Mammary epithelial cell (primary cell): ENCODE measurements at regions not wholly inside any gene's neighbourhood (a gene's known extent, or its start where the extent isn't known, plus 50 kb on each side); places are given as distances from the start of the nearest gene placed in this dataset.

Experiments
- CTCF ChIP-seq, 2 donors: IDR thresholded peaks in 1 of 2; conservative IDR thresholded peaks in 1 of 2; 2 replicates each; pipeline ENCODE4 v1.5.1; 2011 to 2012; ENCODE audit warnings: inconsistent platforms in 2 of 2, low read length in 2 of 2, mild to moderate bottlenecking in 2 of 2, control low read depth in 1 of 2, low read depth in 1 of 2; ENCODE audit not compliant: insufficient read depth in 1 of 2; ENCODE audit errors: extremely low read depth in 1 of 2
- EZH2 ChIP-seq: IDR thresholded peaks from 2 replicates; pipeline ENCODE4 v1.6.1; 2012; ENCODE audit warnings: low read length, inconsistent platforms, borderline replicate concordance

GRCh38 chr2:185404578-185404977, 334.0 kb upstream of the FSIP2 start:
- TF ChIP-seq CTCF (conservative IDR thresholded peaks at IDR 0.05 in 1 of 2, IDR thresholded peaks at IDR 0.05 in 1 of 2; ENCODE audit: extremely low read depth in 1 of 2, insufficient read depth in 1 of 2, low read depth in 1 of 2, low read length in 2 of 2) = peak in 1 of 2 donors; percentile 15
- TF ChIP-seq EZH2 = no peak
